ENCODE measurements at regions not wholly inside any gene's neighbourhood (a gene's known extent, or its start where the extent isn't known, plus 50 kb on each side); places are given as distances from the start of the nearest gene placed in this dataset.
"Not testable (repeated sequence)": the region's sequence is repeated elsewhere in the genome, so short reads cannot be mapped to it uniquely, and the experiment has no call there.

DNA sequence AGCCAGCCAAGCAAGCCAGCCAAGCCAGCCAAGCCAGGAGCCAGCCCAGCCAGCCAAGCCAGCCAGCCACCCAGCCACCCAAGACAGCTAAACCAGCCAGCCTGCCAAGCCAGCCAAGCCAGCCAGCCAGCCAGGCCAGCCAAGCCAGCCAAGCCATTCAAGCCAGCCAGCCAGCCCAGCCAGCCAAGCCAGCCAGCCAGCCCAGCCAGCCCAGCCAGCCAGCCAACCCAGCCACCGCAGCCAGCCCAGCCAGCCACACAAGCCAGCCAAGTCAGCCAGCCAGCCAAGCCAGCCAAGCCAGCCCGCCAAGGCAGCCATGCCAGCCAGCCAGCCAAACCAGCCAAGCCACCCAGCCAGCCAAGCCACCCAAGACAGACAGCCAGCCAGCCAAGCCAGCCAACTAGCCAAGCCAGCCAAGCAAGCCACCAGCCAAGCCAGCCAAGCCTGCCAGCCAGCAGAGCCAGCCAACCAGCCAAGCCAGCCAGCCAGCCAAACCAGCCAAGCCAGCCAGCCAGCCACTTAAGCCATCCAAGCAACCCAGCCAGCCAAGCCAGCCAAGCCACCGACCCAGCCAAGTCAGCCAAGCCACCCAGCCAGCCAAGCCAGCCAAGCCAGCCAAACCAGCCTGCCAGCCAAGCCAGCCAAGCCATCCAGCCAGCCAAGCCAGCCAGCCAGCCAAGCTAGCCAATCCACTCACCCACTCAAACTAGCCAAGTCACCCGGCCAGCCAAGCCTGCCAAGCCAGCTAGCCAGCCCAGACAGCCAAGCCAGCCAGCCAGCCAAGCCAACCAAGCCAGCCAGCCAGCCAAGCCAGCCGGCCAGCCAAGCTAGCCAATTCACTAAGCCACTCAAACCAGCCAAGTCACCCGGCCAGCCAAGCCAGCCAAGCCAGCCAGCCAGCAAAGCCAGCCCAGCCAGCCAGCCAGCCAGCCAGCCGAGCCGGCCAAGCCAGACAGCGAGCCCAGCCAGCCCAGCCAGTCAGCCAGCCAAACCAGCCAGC is 328.8 kb upstream of the PLGLB2 start:
- not testable (repeated sequence) for H3K4me1 Mint-ChIP-seq; H3K9me3 Mint-ChIP-seq; H3K4me3 Mint-ChIP-seq; H3K27me3 Mint-ChIP-seq (ENCODE audit: low read depth in 3 of 3); H3K36me3 Mint-ChIP-seq; H3K27ac Mint-ChIP-seq; DNase-seq

DNA sequence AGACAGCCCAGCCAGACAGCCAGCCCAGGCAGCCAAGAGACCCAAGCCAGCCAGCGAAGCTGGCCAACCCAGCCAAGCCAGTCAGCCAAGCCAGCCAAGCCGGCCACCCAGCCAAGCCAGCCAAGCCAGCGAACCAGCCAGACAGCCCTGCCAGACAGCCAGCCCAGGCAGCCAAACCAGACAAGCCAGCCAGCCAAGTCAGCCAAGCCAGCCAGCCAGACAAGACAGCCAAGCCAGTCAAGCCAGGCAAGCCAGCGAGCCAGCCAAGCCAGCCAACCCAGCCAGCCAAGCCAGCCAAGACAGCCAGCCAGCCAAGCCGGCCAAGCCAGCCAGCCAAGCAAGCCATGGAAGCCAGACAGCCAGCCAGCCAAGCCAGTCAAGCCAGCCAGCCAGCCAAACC is 327.9 kb upstream of the PLGLB2 start:
- H3K36me3 Mint-ChIP-seq; DNase-seq; H3K27me3 Mint-ChIP-seq (ENCODE audit: low read depth in 3 of 3); H3K27ac Mint-ChIP-seq; H3K4me3 Mint-ChIP-seq; H3K9me3 Mint-ChIP-seq; H3K4me1 Mint-ChIP-seq: not testable (repeated sequence)

- not testable (repeated sequence) for DNase-seq; H3K9me3 Mint-ChIP-seq; H3K27me3 Mint-ChIP-seq (ENCODE audit: low read depth in 3 of 3); H3K27ac Mint-ChIP-seq; H3K4me3 Mint-ChIP-seq; H3K4me1 Mint-ChIP-seq; H3K36me3 Mint-ChIP-seq
Observed at GRCh38 chr2:87420954-87421353, 326.9 kb upstream of the PLGLB2 start.

- H3K4me3 Mint-ChIP-seq; DNase-seq; H3K36me3 Mint-ChIP-seq; H3K27me3 Mint-ChIP-seq (ENCODE audit: low read depth in 3 of 3); H3K9me3 Mint-ChIP-seq; H3K4me1 Mint-ChIP-seq; H3K27ac Mint-ChIP-seq: not testable (repeated sequence)
Observed at GRCh38 chr2:87423796-87424762, 323.8 kb upstream of the PLGLB2 start.

- not testable (repeated sequence) for H3K36me3 Mint-ChIP-seq; DNase-seq; H3K4me3 Mint-ChIP-seq; H3K9me3 Mint-ChIP-seq; H3K27me3 Mint-ChIP-seq (ENCODE audit: low read depth in 3 of 3); H3K27ac Mint-ChIP-seq; H3K4me1 Mint-ChIP-seq
Observed at GRCh38 chr2:87424763-87425154, 323.1 kb upstream of the PLGLB2 start.

- H3K4me3 Mint-ChIP-seq; H3K9me3 Mint-ChIP-seq; DNase-seq; H3K27me3 Mint-ChIP-seq (ENCODE audit: low read depth in 3 of 3); H3K36me3 Mint-ChIP-seq; H3K4me1 Mint-ChIP-seq; H3K27ac Mint-ChIP-seq: not testable (repeated sequence)
Observed at GRCh38 chr2:87425191-87425590, 322.7 kb upstream of the PLGLB2 start.

GRCh38 chr2:87425717-87426116 is 322.2 kb upstream of the PLGLB2 start:
- H3K9me3 Mint-ChIP-seq; H3K27ac Mint-ChIP-seq; H3K4me3 Mint-ChIP-seq; H3K36me3 Mint-ChIP-seq; H3K27me3 Mint-ChIP-seq (ENCODE audit: low read depth in 3 of 3); H3K4me1 Mint-ChIP-seq; DNase-seq: not testable (repeated sequence)

GRCh38 chr2:87428452-87429130 is 319.3 kb upstream of the PLGLB2 start:
- DNase-seq; H3K9me3 Mint-ChIP-seq; H3K4me3 Mint-ChIP-seq; H3K27me3 Mint-ChIP-seq (ENCODE audit: low read depth in 3 of 3); H3K4me1 Mint-ChIP-seq; H3K36me3 Mint-ChIP-seq; H3K27ac Mint-ChIP-seq: not testable (repeated sequence)

DNA sequence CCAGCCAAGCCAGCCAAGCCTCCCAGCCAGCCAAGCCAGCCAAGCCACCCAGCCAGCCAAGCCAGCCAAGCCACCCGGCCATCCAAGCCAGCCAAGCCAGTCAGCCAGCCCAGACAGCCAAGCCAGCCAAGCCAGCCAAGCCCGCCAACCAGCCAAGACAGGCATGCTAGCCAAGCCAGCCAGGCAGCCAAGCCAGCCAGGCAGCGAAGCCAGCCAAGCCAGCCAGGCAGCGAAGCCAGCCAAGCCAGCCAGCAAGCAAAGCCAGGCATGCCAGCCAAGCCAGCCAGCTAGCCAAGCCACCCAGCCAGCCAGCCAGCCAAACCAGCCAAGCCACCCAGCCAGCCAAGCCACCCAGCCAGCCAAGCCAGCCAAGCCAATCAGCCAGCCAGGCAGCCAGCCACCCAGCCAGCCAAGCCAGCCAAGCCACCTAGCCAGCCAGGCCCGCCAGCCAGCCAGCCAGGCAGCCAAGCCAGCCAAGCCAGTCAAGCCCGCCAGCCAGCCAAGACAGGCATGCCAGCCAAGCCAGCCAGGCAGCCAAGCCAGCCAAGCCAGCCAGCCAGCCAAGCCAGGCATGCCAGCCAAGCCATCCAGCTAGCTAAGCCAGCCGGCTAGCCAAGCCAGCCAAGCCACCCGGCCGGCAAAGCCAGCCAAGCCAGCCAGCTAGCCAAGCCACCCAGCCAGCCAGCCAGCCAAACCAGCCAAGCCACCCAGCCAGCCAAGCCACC is 318.5 kb upstream of the PLGLB2 start:
- not testable (repeated sequence) for H3K27me3 Mint-ChIP-seq (ENCODE audit: low read depth in 3 of 3)

DNA sequence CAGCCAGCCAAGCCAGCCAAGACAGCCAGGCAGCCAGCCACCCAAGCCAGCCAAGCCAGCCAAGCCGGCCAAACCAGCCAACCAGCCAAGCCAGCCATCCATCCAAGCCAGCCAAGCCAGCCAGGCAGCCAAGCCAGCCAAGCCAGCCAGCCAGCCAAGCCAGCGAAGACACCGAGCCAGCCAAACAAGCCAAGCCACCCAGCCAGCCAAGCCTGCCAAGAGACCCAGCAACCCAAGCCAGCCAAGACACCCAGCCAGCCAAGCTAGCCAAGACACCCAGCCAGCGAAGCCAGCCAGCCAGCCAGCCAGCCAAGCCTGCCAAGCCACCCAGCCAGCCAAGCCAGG is 318.0 kb upstream of the PLGLB2 start:
- H3K27ac Mint-ChIP-seq; H3K4me1 Mint-ChIP-seq; H3K4me3 Mint-ChIP-seq; H3K36me3 Mint-ChIP-seq; H3K9me3 Mint-ChIP-seq; H3K27me3 Mint-ChIP-seq (ENCODE audit: low read depth in 3 of 3); DNase-seq: not testable (repeated sequence)

More for the DNA sequence above, 318.5 kb upstream of the PLGLB2 start:
- not testable (repeated sequence) for DNase-seq, H3K4me3 Mint-ChIP-seq, H3K36me3 Mint-ChIP-seq, H3K27ac Mint-ChIP-seq, H3K4me1 Mint-ChIP-seq, H3K9me3 Mint-ChIP-seq

DNA sequence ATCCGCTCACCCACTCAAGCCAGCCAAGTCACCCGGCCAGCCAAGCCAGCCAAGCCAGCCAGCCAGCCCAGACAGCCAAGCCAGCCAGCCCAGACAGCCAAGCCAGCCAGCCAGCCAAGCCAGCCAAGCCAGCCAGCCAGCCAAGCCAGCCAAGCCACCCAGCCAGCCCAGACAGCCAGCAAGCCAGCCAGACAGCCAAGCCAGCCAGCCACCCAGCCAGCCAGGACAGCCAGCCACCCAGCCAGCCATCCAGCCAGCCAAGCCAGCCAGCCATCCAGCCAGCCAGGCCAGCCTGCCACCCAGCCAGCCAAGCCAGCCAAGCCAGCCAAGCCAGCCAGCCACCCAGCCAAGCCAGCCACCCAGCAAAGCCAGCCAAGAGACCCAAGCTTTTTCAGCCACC is 316.8 kb upstream of the PLGLB2 start:
- not testable (repeated sequence) for H3K27me3 Mint-ChIP-seq (ENCODE audit: low read depth in 3 of 3)

DNA sequence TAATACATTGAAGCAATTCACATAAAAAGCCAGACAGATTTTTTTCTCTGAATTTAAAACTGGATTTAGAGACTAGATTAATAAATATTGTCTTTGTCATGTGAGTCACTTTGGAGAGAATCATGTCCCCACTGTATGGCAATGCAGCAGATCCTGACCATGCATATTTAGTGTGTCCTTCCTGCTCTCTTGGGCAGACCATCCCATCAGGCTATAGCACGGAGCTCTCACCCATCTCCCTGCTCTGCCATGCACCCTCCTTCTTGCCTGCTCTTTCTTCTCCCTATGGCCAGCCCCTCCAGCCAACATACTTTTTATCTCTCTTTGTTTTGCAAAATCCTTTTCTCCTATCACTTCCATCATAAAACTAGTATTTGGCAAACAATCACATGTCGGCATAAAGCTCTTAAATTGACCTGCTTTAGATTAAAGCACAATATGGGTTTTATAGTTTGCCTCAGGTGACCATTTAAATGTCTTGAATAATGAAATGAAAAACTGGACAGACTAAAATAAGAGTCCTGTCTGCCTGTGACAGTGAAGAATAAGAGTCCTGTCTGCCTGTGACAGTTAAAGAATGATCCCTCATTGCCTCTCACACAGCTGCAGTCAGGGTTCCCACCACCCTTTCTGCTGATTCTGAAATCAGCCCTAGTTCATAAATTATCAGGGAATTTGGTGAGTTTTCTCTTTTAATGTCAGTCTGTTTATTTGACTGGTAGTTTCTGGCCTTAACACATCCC is 315.0 kb upstream of the PLGLB2 start:
- H3K9me3 Mint-ChIP-seq; H3K27ac Mint-ChIP-seq; H3K4me1 Mint-ChIP-seq; H3K4me3 Mint-ChIP-seq; H3K36me3 Mint-ChIP-seq; DNase-seq; H3K27me3 Mint-ChIP-seq (ENCODE audit: low read depth in 3 of 3): not testable (repeated sequence)

More for the DNA sequence above, 316.8 kb upstream of the PLGLB2 start:
- H3K9me3 Mint-ChIP-seq, DNase-seq, H3K4me3 Mint-ChIP-seq, H3K4me1 Mint-ChIP-seq, H3K36me3 Mint-ChIP-seq, H3K27ac Mint-ChIP-seq: not testable (repeated sequence)

DNA sequence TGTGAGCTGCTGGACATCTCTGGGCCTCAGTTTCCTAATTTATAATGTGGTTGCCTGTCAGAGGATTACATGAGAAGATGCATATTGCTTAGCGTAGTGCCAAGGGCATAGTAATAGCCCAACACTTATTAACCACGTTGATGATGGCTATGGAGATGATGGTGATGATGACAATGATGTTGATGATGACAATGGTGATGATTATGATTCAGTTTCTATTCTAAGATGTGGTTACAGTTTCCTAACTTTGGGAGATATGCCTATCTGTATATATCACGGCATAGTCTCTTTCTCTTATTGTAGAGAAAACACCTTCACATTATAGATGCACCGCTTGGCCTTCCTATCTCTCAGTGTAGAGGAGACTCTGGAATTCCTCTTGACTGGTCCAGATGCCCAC is 311.9 kb upstream of the PLGLB2 start:
- not testable (repeated sequence) for H3K4me3 Mint-ChIP-seq; H3K27ac Mint-ChIP-seq; H3K9me3 Mint-ChIP-seq; H3K4me1 Mint-ChIP-seq; H3K27me3 Mint-ChIP-seq (ENCODE audit: low read depth in 3 of 3); H3K36me3 Mint-ChIP-seq; DNase-seq
